Fibroblast of mammary gland (primary cell): ENCODE measurements at regions not wholly inside any gene's neighbourhood (a gene's known extent, or its start where the extent isn't known, plus 50 kb on each side); places are given as distances from the start of the nearest gene placed in this dataset.
A peak's percentile ranks its signal among the peaks of the same experiment; 100 is the strongest.

Experiments used
- DNase-seq: peaks from one replicate; pipeline ENCODE4 v3.0.0-alpha.2; 2010; ENCODE audit warnings: low read depth
- H3K4me3 ChIP-seq: 2 replicates; pipeline ENCODE4 v1.5.1; 2011; ENCODE audit warnings: low read depth, mild to moderate bottlenecking, low read length, moderate library complexity; ENCODE audit not compliant: control insufficient read depth
- CTCF ChIP-seq: conservative IDR thresholded peaks from 2 replicates; pipeline ENCODE4 v1.5.1; 2011; ENCODE audit warnings: low read depth, low read length, inconsistent platforms; ENCODE audit not compliant: control insufficient read depth, insufficient read depth

- H3K4me3 ChIP-seq: no peak overlapping the region
- DNase-seq: no peak
- TF ChIP-seq CTCF: no peak
These were observed 63.8 kb upstream of the EIF2S2 start for GRCh38 chr20:34175879-34176278.

- no peak for TF ChIP-seq CTCF
- H3K4me3 ChIP-seq: no peak overlapping the region
- DNase-seq: no peak
These were observed 64.2 kb upstream of the ASIP start for GRCh38 chr20:34177052-34177451.

- no peak for DNase-seq
- TF ChIP-seq CTCF: no peak
- no peak overlapping the region for H3K4me3 ChIP-seq
These were observed 61.4 kb upstream of the ASIP start for GRCh38 chr20:34179637-34180360.

GRCh38 chr20:34180460-34181120 lies 60.6 kb upstream of the ASIP start:
- no peak for TF ChIP-seq CTCF
- no peak for DNase-seq

GRCh38 chr20:34181484-34181883 lies 59.7 kb upstream of the ASIP start:
- TF ChIP-seq CTCF: no peak
- no peak for DNase-seq
- H3K4me3 ChIP-seq: no peak overlapping the region

More at GRCh38 chr20:34180460-34181120, 60.6 kb upstream of the ASIP start:
- H3K4me3 ChIP-seq: no peak overlapping the region

GRCh38 chr20:34185766-34186620 lies 55.2 kb upstream of the ASIP start:
- TF ChIP-seq CTCF: no peak
- peak; percentile 72 for DNase-seq
- no peak overlapping the region for H3K4me3 ChIP-seq
